C4-2B (cell line): ENCODE measurements at regions not wholly inside any gene's neighbourhood (a gene's known extent, or its start where the extent isn't known, plus 50 kb on each side); places are given as distances from the start of the nearest gene placed in this dataset.

ENCODE experiments used
- ZFX ChIP-seq: fragments of 450-650 bp; IDR thresholded peaks from 2 replicates; pipeline ENCODE4 v1.6.1; 2017
- TF ChIP-seq, protein P1 (sequence below): fragments of 450-650 bp; conservative IDR thresholded peaks from 2 replicates; pipeline ENCODE4 v1.5.1; 2017; ENCODE audit warnings: mild to moderate bottlenecking

DNA sequence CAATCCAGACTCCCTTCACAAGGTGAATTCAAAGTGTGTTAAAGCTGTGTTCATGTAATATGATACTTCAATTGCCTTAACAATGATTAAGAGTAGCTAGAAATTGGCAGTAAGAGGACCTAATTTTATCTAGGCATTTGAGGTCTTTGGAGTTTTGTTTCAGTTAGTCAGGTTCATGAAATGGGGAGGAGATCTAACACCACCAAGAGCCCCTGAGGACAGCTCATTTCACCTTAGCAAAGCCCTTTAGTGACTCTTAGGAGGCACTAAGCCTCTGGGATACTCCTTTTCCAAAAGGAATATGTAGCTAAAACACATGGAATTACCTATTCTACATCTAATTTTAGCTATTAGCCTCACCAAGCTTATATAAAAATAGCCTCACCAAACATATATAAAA, 716.5 kb upstream of the RAB6C start:
- TF ChIP-seq, protein P1, sequence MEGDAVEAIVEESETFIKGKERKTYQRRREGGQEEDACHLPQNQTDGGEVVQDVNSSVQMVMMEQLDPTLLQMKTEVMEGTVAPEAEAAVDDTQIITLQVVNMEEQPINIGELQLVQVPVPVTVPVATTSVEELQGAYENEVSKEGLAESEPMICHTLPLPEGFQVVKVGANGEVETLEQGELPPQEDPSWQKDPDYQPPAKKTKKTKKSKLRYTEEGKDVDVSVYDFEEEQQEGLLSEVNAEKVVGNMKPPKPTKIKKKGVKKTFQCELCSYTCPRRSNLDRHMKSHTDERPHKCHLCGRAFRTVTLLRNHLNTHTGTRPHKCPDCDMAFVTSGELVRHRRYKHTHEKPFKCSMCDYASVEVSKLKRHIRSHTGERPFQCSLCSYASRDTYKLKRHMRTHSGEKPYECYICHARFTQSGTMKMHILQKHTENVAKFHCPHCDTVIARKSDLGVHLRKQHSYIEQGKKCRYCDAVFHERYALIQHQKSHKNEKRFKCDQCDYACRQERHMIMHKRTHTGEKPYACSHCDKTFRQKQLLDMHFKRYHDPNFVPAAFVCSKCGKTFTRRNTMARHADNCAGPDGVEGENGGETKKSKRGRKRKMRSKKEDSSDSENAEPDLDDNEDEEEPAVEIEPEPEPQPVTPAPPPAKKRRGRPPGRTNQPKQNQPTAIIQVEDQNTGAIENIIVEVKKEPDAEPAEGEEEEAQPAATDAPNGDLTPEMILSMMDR = no peak
- TF ChIP-seq ZFX = no peak
